GM18508 (cell line): ENCODE measurements at regions not wholly inside any gene's neighbourhood (a gene's known extent, or its start where the extent isn't known, plus 50 kb on each side); places are given as distances from the start of the nearest gene placed in this dataset.
"Not testable (repeated sequence)": the region's sequence is repeated elsewhere in the genome, so short reads cannot be mapped to it uniquely, and the experiment has no call there.

Experiments used
- ATAC-seq: cut with Tn5 transposase; IDR thresholded peaks from one replicate; pipeline ENCODE4 v1.9.1; 2021; ENCODE audit warnings: moderate number of reproducible peaks; ENCODE audit not compliant: insufficient read depth, unreplicated experiment

GRCh38 chr5:4005335-4005734, 409.7 kb downstream of the IRX1 start:
- ATAC-seq, result no peak

- no peak for ATAC-seq
These were observed 411.4 kb downstream of the IRX1 start for GRCh38 chr5:4007001-4007400.

DNA sequence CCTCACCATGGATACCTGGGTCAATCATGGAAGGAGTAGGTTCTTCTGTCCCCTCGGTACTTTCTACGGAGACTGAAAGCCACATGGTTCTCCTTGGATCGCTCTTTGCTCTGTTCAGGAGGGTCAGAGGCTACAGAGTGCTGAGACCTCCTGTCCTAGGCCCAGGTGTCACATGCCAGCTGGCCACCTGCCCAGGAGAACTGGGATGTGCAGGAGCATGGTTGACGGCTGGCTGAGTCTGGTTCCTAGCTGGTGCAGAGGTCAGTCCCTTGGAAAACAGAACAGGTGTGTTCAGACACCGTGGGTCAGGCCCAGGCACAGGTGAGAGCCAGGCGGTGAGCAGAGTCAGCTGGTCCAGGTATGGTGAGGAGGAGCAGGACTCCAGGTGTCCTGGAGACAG, 416.3 kb downstream of the IRX1 start:
- ATAC-seq, result no peak

DNA sequence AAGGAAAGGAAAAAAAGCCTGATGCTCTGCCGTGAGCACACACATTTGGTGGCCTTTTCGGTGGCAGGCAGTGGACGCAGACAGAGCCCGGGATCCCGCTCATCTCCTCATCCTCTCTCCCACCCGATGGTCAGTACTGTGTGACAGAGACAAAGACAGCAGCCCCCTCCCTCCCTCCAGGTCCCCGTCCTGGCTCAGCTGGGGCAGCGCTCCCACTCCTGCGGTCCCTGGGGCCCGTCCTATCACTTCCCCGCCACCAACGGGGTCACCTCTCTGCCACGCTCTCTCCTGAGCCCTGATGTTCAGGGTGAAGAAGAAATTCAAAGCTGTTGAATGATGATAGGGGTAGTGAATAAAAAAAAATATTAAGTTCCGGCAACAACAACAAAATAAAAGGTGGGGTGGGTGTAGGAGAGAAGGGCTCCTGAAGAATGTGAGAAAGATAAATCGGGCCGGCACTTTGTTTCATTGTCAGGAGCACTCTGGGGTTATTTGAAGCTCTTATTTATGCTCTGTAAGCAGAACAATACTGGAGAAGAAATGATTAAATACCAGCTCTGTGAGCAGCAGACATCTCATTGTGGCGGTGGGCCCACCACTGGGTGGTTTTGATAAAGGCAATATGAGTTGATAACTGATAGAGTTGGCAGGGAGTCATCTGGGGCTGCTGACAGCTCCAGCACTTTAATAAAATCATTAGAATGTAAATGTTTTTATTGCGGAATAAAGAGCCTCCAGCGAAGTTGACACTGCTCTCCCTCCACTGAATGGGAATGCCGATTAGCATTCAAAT, 417.7 kb downstream of the IRX1 start:
- ATAC-seq, result no peak

GRCh38 chr5:4015709-4016108, 420.1 kb downstream of the IRX1 start:
- ATAC-seq, result no peak

GRCh38 chr5:4017076-4017803, 421.6 kb downstream of the IRX1 start:
- no peak for ATAC-seq

DNA sequence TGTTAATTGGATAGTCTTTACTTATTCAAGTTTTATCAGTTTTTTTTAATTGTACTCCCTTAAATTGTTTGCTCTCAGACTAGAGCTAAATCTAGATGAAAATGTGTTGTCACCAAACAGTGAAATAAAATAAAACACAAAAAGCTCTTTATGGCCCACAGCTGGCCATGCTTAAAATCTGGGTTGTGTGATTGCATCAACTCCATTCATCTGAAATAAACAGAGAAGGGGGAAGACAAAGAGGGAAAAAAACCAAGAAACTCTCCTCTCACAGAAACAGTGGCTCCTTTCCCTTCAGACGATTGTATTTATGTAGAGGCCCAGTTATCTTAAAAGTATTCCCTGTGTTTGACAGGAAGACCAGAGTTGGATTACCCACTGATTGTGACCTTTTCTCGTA, 422.4 kb downstream of the IRX1 start:
- ATAC-seq, result no peak

DNA sequence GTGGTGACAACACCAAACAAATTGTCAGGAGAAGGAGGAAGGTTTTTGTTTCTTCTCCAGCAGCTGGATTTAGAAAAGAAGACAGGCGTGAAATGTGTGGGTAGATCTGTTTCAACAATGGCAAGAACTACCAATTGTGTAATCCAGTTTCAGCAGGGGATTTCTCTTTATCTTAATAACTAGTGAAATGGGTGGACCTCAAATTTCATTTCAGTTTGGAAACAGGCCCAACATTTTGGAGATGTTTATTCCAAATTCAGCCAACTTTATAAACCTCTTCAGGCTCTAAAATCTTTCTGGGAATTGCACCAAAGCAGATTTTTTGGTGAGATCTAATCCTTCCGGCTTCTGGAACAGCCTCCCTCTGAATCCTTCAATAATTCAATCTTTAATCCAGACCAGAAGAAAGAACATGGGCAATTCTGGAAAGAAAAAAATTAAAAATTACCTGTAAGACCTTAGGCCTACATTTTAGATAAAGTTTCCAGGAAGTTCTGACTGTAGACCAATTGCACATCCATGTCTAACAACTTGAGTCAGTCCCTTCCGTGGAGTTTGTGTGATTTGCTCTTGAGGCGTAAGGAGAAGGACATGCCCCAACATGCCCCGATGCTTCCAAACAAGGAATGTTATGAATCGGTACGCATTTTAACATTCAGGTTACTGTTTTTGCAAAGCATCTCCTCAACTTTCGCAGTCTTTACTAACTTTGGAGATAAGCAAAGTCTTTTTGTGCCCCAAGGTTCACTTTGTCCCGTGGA, 423.6 kb downstream of the IRX1 start:
- no peak for ATAC-seq

GRCh38 chr5:4019841-4020240, 424.2 kb downstream of the IRX1 start:
- no peak for ATAC-seq

DNA sequence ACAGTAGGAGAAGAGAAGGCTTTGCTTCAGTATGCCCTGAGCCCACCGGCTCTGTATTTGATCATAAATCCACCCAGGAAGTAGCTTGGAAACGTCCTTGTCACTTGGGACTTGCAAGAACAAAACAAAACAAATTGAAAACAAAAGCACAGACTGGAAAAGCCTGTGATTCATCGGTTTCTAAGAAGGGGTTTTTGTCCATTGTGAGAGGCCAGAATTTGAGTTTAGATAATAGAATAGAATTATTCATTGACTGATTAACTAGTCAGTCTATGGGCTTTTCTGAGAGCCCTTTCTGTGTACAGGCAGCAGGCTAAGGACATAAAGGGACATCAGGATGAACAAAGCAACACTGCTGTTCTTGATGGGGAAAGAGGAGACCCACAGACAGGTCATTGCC, 424.8 kb downstream of the IRX1 start:
- ATAC-seq, result no peak

- ATAC-seq, result no peak
These were observed 426.5 kb downstream of the IRX1 start for GRCh38 chr5:4022056-4022670.

DNA sequence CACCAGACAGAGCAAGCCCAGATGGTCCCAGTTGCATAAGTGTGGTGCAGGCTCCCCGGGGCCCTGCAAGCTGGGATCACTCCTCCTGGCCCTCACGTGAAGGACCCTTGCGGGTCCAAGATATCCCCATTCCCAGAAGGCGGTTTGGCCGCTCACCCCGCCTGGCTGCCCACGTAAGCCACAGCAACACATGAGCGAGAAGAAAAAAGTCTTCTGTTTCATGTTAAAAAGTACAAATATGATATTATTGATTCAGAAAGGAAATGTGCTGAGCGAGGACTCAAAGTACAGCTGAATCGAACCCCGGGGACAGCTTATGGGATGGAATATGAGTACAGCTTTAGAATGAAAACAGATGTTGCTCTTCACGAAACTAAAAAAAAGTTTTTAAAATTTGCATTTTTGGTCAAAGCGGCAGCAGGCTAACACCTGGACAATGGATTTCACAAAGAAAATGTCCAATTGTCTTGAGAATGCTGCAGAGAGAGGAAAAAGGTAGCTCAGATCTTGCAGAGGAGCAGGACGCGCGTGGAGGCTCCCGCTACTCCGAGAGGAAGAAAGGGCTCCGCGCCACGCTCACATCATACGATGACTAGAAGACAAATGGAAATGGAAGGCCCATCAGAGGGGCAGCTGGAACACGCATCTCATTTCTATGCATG, 427.6 kb downstream of the IRX1 start:
- no peak for ATAC-seq

DNA sequence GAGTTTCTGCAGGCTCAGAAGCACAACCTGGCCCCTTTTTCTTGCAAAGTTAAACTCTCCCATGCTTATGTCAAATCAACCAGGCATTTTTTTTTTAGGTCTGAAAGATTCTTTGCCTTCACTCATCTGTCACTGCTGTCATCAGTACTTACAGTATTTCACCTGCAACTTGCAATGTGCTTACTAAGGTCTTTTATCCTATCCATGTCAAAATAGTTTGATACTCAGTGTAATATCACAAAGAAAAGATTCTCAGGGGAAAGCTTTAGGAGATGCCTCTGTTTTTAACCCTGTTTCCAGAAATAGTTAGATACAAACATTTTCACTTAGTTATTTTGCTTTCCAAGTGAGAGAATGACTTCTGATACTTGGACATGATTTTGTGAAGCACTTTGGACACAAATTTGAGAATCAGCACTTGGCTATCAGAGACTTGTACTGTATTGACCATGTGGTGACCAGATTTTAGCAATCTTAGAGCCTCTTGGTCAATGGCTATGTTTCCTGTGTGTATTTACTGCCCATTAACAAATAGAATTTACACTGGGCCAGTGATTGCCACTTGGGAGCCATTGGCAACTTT, 428.2 kb downstream of the IRX1 start:
- ATAC-seq, result no peak

DNA sequence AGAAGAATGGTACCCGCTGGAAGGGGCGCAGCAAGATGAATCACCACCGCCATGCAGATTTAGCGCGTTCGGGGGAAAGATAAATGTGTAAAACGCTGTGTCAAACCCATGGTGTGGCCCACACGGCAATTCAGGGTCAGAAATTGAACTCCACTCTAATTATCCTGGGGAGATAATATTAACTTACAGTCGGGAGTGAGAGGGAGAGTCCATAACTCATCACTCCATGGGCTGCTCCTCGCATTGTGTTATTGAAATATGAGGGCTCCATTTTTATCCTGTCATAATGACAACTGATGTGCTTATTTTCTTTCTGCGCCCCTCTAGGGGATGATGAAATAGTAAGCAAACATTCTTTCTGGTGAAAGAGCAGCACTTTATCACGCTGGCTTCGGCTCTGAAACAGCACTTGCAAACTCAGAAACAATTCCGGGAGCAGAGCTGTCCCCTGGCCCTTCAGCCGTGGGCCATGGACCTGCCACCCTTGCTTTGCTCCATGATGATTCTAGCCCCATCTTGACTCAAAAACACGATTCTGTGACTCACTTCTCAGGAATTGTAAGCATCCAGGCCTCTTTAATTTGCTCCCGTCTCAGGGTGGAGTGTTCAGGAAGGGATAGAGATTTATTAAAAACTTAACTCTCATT, 431.6 kb downstream of the IRX1 start:
- ATAC-seq, result no peak

GRCh38 chr5:4028384-4028783, 432.8 kb downstream of the IRX1 start:
- no peak for ATAC-seq

DNA sequence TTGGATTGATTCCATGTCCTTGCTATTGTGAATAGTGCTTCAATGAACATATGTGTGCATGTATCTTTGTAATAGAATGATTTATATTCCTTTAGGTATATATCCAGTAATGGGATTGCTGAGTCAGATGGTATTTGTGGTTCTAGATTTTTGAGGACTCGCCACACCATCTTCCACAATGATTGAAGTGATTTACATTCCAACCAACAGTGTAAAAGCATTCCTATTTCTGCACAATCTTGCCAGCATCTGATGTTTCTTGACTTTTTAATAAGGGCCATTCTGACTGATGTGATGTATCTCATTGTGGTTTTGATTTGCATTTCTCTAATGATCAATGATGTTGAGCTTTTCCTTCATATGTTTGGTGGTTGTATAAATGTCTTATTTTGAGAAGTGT, 437.9 kb downstream of the IRX1 start:
- ATAC-seq, result not testable (repeated sequence)

DNA sequence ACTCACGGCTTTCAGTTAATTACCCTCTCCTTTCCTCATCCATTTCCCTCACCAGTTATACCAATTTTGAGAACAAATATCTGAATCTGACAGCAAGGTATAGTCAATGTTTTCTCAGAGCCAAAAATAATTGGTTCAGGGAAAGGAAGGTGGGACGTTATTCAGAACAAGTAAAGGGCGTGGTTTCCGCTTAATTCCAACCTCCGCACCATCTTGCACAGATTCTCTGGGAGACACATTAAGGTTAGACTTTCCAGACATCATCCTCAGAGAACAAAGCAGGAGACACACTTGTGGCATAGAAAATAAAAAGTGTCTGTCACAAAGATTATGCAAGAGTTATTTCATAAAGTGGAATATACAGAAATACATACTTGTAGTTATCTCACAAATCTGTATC, 441.2 kb downstream of the IRX1 start:
- ATAC-seq, result no peak

- no peak for ATAC-seq
These were observed 443.4 kb downstream of the IRX1 start for GRCh38 chr5:4038994-4039393.

DNA sequence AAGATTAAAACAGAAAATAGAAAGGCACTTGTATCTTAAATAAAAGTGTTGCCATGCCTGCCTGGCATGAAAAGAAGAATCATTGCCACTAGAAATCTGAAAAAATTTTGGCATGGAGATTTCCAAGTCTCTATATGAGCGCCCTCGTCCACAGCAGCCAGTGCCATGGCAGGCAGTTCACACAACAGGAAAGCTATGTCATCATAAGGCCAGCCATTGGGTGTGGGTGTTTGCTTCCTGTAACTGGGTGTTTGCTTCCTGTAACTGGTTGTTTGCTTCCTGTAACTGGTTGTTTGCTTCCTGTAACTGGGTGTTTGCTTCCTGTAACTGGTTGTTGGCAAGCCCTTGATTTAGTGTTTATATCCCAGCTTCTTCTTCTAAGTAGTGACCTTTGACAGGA, 446.7 kb downstream of the IRX1 start:
- no peak for ATAC-seq
